ENCODE measurements at regions not wholly inside any gene's neighbourhood (a gene's known extent, or its start where the extent isn't known, plus 50 kb on each side); places are given as distances from the start of the nearest gene placed in this dataset.

DNA sequence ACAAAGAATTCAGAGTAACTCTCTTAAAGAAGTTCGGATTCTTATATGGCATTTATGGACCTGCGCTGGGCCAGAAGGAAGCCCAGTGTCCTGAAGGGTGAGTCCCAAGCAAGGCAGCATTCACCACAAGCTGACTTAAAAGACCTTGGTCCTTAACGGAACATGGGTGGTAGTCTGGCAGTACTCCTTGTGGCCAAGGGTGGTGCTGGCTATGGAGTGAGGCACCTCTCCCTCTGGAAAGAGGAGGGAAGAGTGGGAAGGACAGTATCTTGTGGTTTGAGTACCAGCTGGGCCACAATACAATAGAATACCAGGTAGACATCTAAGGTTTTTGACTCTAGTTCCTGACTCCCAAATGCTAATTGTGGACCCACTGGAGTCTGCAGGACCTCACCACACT lies 425.7 kb upstream of the CYLC2 start:
- Mint-ChIP-seq H3K4me1 (no peaks in the 10 kb centered on the region), H3K27me3 (no peaks in the 10 kb centered on the region), H3K4me3 (no peak overlapping the region), H3K36me3 (ENCODE audit: low read depth) (no peaks in the 10 kb centered on the region), H3K9me3 (ENCODE audit: low read depth) (peaks cover 8% of the 10 kb centered on the region), H3K27ac (no peak overlapping the region)
- intact Hi-C loops (cut with DNase I, micrococcal nuclease): no loop called here
- ChIA-PET CTCF (no interaction called here), POLR2A (no interaction called here)
- DNase-seq (no peak), ATAC-seq (no peak)

DNA sequence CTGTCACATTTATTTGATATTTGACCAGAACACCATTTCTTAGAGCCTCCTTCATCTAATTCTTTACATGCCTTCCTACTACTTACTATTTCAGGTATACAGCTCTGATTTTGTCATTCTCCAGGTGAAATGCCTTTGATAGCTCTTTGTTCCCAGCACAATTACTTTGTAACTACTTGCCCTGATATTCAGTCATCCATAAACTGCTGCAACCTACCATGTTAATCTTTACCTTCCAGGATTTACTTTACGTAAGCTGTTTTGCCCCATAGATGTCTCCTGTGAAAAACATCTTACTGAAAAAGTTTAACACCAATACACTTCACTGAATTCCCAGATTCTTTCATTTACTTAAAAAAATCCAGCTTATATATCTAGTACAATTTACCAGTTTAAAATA lies 443.8 kb upstream of the CYLC2 start:
- ChIA-PET CTCF (no interaction called here), POLR2A (no interaction called here)
- Mint-ChIP-seq H3K27me3 (no peaks in the 10 kb centered on the region), H3K36me3 (ENCODE audit: low read depth) (no peaks in the 10 kb centered on the region), H3K4me1 (no peaks in the 10 kb centered on the region), H3K27ac (no peak overlapping the region), H3K4me3 (no peak overlapping the region), H3K9me3 (ENCODE audit: low read depth) (peaks cover 24% of the 10 kb centered on the region)
- intact Hi-C loops (cut with DNase I, micrococcal nuclease): no loop called here
- ATAC-seq (no peak), DNase-seq (no peak)

DNA sequence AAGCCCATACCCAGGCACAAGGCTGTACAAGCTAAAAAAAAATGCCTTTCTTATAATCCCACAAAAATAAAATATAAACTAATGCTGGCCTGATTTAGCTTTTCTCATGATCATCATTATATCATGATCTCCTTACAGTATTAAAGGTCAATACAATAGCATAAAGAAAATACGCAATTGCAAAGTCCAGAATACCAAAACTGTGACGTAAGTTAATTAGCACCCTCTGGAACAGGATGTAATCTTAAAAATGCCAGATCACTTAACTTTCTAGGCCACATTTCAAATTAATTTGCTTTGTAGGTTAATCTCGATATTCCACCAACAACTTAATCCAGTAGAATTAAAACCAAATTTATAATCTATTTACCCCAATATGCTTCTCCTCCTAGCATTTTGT lies 444.2 kb upstream of the CYLC2 start:
- no peak for ATAC-seq
- no peak for DNase-seq
- Mint-ChIP-seq H3K4me3 (no peak overlapping the region), H3K9me3 (ENCODE audit: low read depth) (peaks cover 24% of the 10 kb centered on the region), H3K4me1 (no peaks in the 10 kb centered on the region), H3K27me3 (no peaks in the 10 kb centered on the region), H3K36me3 (ENCODE audit: low read depth) (no peaks in the 10 kb centered on the region), H3K27ac (no peak overlapping the region)
- intact Hi-C loops (cut with DNase I, micrococcal nuclease): no loop called here
- CTCF ChIA-PET: no interaction called here
- POLR2A ChIA-PET: no interaction called here

DNA sequence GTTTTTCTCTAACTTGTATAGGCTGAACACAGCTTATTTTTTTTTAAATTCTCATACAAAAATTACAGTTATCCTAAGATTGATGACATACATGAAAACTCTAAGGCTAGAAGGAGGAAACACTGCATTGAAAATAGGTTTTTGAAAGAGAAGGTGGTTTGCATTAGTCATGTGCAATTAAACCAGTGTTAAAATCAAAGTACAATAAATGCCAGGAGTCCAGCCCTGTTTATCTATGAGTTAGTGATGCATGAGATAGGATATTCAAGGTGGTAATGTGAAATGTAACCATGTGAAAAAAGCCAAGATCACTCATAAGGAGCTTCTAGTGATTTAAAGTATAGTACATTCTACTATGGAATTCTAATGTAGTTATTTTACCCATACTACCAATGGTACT lies 444.9 kb upstream of the CYLC2 start:
- intact Hi-C loops (cut with DNase I, micrococcal nuclease): no loop called here
- Mint-ChIP-seq H3K4me3 (no peak overlapping the region), H3K27ac (no peak overlapping the region), H3K36me3 (ENCODE audit: low read depth) (no peaks in the 10 kb centered on the region), H3K9me3 (ENCODE audit: low read depth) (peaks cover 24% of the 10 kb centered on the region), H3K4me1 (no peaks in the 10 kb centered on the region), H3K27me3 (no peaks in the 10 kb centered on the region)
- DNase-seq (no peak), ATAC-seq (no peak)
- ChIA-PET POLR2A (no interaction called here), CTCF (no interaction called here)

DNA sequence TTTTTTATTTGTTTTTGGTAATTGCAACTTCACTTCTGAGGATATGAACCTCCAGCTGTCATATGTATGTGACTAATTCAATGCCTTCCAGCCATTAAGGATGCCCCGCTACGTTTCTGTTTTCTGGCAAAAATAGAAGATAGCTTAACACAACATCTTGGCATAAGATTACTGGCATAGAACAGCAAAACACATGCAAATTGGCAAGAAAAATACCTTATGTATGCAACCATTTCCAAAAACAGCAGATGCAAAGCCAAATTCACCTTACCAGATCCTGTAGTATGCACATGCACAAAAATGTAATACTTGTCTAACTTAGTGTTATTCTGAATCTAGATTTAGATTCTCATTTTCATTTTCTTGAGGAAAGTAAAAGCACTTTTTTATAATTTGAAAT lies 461.1 kb upstream of the CYLC2 start:
- Mint-ChIP-seq H3K4me3 (no peak overlapping the region), H3K36me3 (ENCODE audit: low read depth) (no peaks in the 10 kb centered on the region), H3K27ac (no peak overlapping the region), H3K9me3 (ENCODE audit: low read depth) (no peaks in the 10 kb centered on the region), H3K4me1 (no peaks in the 10 kb centered on the region), H3K27me3 (no peaks in the 10 kb centered on the region)
- ChIA-PET POLR2A (no interaction called here), CTCF (no interaction called here)
- ATAC-seq (no peak), DNase-seq (no peak)
- intact Hi-C loops (cut with DNase I, micrococcal nuclease): no loop called here

GRCh38 chr9:102521097-102521755 lies 473.9 kb upstream of the CYLC2 start:
- Mint-ChIP-seq H3K4me3 (no peak overlapping the region), H3K36me3 (ENCODE audit: low read depth) (no peaks in the 10 kb centered on the region), H3K9me3 (ENCODE audit: low read depth) (peaks cover 7% of the 10 kb centered on the region), H3K4me1 (no peaks in the 10 kb centered on the region), H3K27ac (no peak overlapping the region), H3K27me3 (no peaks in the 10 kb centered on the region)
- CTCF ChIA-PET: no interaction called here
- DNase-seq (no peak), ATAC-seq (no peak)
- POLR2A ChIA-PET: no interaction called here
- intact Hi-C loops (cut with DNase I, micrococcal nuclease): no loop called here

DNA sequence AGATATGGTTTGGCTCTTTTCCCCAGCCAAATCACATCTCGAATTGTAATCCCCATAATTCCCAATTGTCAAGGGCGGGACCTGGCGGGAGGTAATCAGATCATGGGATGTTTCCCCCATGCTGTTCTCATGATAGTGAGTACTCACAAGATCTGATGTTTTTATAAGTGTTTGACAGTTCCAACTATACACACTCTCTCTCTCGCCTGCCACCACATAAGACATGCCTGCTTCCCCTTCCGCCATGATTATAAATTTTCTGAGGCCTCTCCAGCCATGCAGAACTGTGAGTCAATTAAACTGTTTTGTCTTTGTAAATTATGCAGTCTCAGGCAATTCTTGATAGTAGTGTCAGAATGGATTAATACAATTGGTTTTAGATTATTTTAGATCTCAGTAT lies 475.7 kb upstream of the CYLC2 start:
- peaks cover 4% of the 10 kb centered on the region for H3K9me3 Mint-ChIP-seq (ENCODE audit: low read depth)
- ChIA-PET POLR2A (no interaction called here), CTCF (no interaction called here)
- H3K4me3 Mint-ChIP-seq: no peak overlapping the region
- no peak overlapping the region for H3K27ac Mint-ChIP-seq
- intact Hi-C loops (cut with DNase I, micrococcal nuclease): no loop called here
- DNase-seq (no peak), ATAC-seq (no peak)
- no peaks in the 10 kb centered on the region for H3K36me3 Mint-ChIP-seq (ENCODE audit: low read depth)
- no peaks in the 10 kb centered on the region for H3K4me1 Mint-ChIP-seq
- H3K27me3 Mint-ChIP-seq: no peaks in the 10 kb centered on the region

- no peak overlapping the region for H3K27ac Mint-ChIP-seq
- H3K4me3 Mint-ChIP-seq: no peak overlapping the region
- peaks cover 5% of the 10 kb centered on the region for H3K9me3 Mint-ChIP-seq (ENCODE audit: low read depth)
- intact Hi-C loops (cut with DNase I, micrococcal nuclease): no loop called here
- POLR2A ChIA-PET: no interaction called here
- H3K27me3 Mint-ChIP-seq: no peaks in the 10 kb centered on the region
- no peaks in the 10 kb centered on the region for H3K4me1 Mint-ChIP-seq
- CTCF ChIA-PET: no interaction called here
- ATAC-seq (no peak), DNase-seq (no peak)
- no peaks in the 10 kb centered on the region for H3K36me3 Mint-ChIP-seq (ENCODE audit: low read depth)
Measured at GRCh38 chr9:102518324-102518723, 476.8 kb upstream of the CYLC2 start.

DNA sequence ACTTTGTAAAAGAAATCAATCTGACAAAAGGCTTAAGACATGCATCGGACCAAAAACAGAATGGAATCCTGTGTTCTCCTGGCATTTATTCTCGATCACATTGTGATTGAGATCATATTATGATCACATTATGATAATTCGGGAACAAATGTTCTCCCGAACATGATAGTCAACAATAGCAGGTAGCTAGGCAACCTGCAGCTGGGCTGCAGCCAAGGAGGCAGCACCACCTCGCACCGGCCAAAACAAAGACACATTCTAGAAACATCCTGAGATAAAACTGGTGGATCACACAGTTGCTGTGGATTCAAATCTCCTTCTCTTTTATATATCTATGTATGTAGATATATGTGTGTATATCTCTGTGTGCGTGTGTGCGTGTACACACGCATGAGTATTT lies 480.6 kb upstream of the CYLC2 start:
- no peak for DNase-seq
- H3K4me3 Mint-ChIP-seq: no peak overlapping the region
- intact Hi-C loops (cut with DNase I, micrococcal nuclease): no loop called here
- H3K36me3 Mint-ChIP-seq (ENCODE audit: low read depth): no peaks in the 10 kb centered on the region
- peaks cover 3% of the 10 kb centered on the region for H3K9me3 Mint-ChIP-seq (ENCODE audit: low read depth)
- H3K4me1 Mint-ChIP-seq: no peaks in the 10 kb centered on the region
- ATAC-seq: no peak
- ChIA-PET POLR2A (no interaction called here), CTCF (no interaction called here)
- H3K27ac Mint-ChIP-seq: no peak overlapping the region
- no peaks in the 10 kb centered on the region for H3K27me3 Mint-ChIP-seq

- ChIA-PET CTCF (no interaction called here), POLR2A (no interaction called here)
- no peak for ATAC-seq
- H3K36me3 Mint-ChIP-seq (ENCODE audit: low read depth): no peaks in the 10 kb centered on the region
- intact Hi-C loops (cut with DNase I, micrococcal nuclease): no loop called here
- H3K27ac Mint-ChIP-seq: no peak overlapping the region
- H3K27me3 Mint-ChIP-seq: no peaks in the 10 kb centered on the region
- H3K9me3 Mint-ChIP-seq (ENCODE audit: low read depth): peaks cover 2% of the 10 kb centered on the region
- DNase-seq: no peak
- no peak overlapping the region for H3K4me3 Mint-ChIP-seq
- H3K4me1 Mint-ChIP-seq: no peaks in the 10 kb centered on the region
Measured at GRCh38 chr9:102507044-102507687, 488.0 kb upstream of the CYLC2 start.

DNA sequence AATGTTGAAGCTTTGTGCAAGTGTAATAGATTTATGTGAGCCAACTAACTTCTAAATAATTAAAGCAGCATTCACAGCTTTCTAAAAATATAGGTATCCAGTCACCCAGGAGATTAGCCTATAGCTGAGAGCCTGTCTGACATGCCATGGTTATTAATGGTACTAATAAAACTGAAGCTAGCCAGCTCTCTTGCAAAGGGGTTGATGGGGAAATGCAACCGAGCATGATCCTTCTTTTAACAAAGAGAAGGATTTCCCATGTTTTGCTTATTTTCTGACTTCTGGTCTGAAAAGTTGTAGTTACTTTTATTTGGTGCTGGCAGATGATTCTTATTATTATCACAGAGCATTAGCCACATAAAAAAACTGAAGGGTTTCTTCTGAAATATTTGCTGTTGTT lies 488.7 kb upstream of the CYLC2 start:
- H3K27ac Mint-ChIP-seq: no peak overlapping the region
- POLR2A ChIA-PET: no interaction called here
- ATAC-seq (no peak), DNase-seq (no peak)
- H3K27me3 Mint-ChIP-seq: no peaks in the 10 kb centered on the region
- H3K4me3 Mint-ChIP-seq: no peak overlapping the region
- H3K36me3 Mint-ChIP-seq (ENCODE audit: low read depth): no peaks in the 10 kb centered on the region
- CTCF ChIA-PET: no interaction called here
- no peaks in the 10 kb centered on the region for H3K4me1 Mint-ChIP-seq
- H3K9me3 Mint-ChIP-seq (ENCODE audit: low read depth): peaks cover 4% of the 10 kb centered on the region
- intact Hi-C loops (cut with DNase I, micrococcal nuclease): no loop called here

DNA sequence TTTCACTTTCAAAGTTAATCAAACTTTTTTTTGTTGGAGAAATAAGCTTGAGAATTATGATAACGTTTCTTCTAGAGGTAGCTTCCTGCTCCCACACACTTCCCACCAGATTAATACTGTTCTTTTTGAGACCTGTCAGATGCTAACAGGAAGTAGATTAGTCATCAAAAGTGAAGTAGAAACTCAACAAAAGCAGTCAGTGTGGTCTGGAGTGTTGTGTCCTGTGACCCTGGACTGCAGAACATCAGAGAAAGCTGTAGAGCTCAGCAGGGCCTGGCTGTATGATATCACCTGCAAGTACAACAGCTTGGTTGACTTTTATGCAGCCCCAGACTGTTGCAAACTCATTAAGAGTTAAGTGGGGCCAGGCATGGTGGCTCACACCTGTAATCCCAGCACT lies 495.7 kb upstream of the CYLC2 start:
- H3K27ac Mint-ChIP-seq: no peak overlapping the region
- POLR2A ChIA-PET: no interaction called here
- intact Hi-C loops (cut with DNase I, micrococcal nuclease): no loop called here
- H3K4me1 Mint-ChIP-seq: no peaks in the 10 kb centered on the region
- H3K36me3 Mint-ChIP-seq (ENCODE audit: low read depth): no peaks in the 10 kb centered on the region
- CTCF ChIA-PET: interaction anchor here (0.6 kb wide), 1 partner anchor 1044 kb away, joined by 3 read pairs; no protein-coding TSS in a partner anchor
- ATAC-seq: no peak
- H3K9me3 Mint-ChIP-seq (ENCODE audit: low read depth): peaks cover 9% of the 10 kb centered on the region
- no peaks in the 10 kb centered on the region for H3K27me3 Mint-ChIP-seq
- H3K4me3 Mint-ChIP-seq: no peak overlapping the region
- no peak for DNase-seq

- intact Hi-C loops (cut with DNase I, micrococcal nuclease): no loop called here
- no peaks in the 10 kb centered on the region for H3K27me3 Mint-ChIP-seq
- no peak overlapping the region for H3K27ac Mint-ChIP-seq
- ChIA-PET CTCF (no interaction called here), POLR2A (no interaction called here)
- H3K36me3 Mint-ChIP-seq (ENCODE audit: low read depth): no peaks in the 10 kb centered on the region
- ATAC-seq (no peak), DNase-seq (no peak)
- H3K4me3 Mint-ChIP-seq: no peak overlapping the region
- peaks cover 13% of the 10 kb centered on the region for H3K9me3 Mint-ChIP-seq (ENCODE audit: low read depth)
- H3K4me1 Mint-ChIP-seq: no peaks in the 10 kb centered on the region
Measured at GRCh38 chr9:102497709-102498108, 497.4 kb upstream of the CYLC2 start.
